HG03571 (cell line): ENCODE measurements at regions not wholly inside any gene's neighbourhood (a gene's known extent, or its start where the extent isn't known, plus 50 kb on each side); places are given as distances from the start of the nearest gene placed in this dataset.
"Not testable (repeated sequence)": the region's sequence is repeated elsewhere in the genome, so short reads cannot be mapped to it uniquely, and the experiment has no call there.

Experiments
- ATAC-seq: cut with Tn5 transposase; IDR thresholded peaks from one replicate; pipeline ENCODE4 v1.9.1; 2021; ENCODE audit not compliant: unreplicated experiment

DNA sequence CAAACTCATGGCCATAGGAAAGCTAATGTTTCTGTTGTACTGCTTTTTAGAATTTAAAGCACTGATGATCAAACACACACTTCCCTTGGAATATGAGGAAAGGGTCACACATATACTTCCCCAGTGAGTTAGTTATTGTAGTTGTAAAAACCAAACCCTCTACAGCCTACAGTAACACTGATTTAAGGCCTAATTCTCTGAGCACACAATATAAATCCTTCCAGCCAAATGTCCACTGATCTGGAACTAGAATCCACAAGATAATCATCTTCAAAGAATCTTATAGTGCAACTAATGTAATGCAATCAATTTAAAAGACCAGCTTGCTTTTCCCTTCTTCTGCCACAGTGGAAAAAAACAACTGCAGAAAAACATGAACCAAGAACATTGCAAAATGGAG lies 219.3 kb downstream of the CAAP1 start:
- ATAC-seq = no peak

- ATAC-seq = no peak
Observed at GRCh38 chr9:26669701-26670670, 222.6 kb downstream of the CAAP1 start.

DNA sequence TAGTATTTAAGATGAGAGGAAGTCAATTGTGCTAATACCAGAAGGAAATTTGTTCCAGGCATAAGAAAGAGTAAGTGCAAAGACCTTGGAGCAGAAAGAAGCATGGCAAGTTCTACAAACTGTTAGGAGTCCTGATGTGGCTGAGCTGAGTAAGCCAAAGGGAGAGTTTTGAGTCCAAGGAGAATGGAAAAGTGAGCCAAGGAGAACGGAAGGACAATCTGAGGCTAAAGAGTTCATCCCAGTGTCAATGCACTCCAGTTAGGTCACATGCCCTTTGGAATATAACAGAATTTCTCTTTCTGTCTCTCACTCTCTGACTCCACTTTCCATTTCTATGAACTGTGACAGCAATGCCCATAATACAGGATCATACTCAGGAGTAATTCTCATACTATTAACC lies 224.7 kb downstream of the CAAP1 start:
- ATAC-seq = no peak

DNA sequence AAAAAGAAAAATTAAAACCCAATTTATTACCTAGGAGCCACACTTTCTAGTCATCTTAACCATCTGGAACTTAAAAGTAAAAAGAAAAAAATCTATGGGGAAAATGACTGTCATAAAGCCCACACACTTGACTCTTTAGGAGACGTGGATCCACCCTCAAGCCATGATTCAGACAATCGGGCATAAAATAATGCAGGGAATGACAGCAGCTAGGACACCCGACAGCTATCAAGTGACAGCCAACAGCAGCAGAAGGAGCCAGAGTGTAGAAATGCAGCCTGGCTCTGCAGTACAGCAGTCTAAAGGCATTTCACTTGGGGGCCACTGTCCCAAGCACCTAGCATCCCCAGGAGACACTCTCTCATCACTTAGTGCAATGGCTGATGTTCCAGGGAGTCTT lies 226.9 kb downstream of the CAAP1 start:
- no peak for ATAC-seq

- not testable (repeated sequence) for ATAC-seq
Observed at GRCh38 chr9:26664087-26664773, 228.4 kb downstream of the CAAP1 start.

DNA sequence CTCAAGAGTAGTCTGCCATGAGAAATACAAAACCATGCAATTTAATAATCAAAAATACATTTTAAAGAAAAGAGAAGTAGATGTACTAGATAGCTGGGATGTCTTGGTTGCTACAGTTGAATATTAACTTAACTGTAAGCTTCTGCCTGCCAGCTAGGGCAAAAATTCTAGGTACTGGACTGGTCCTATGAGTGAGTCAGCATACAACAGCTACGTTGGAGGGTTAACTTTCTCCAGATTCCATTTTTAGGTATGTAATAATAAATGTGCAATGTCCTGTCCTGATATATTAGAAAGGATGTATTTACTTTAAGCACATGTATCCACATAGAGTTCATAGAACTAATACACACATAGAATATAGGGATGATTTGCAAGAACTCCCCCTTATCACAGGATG lies 230.1 kb downstream of the CAAP1 start:
- no peak for ATAC-seq

DNA sequence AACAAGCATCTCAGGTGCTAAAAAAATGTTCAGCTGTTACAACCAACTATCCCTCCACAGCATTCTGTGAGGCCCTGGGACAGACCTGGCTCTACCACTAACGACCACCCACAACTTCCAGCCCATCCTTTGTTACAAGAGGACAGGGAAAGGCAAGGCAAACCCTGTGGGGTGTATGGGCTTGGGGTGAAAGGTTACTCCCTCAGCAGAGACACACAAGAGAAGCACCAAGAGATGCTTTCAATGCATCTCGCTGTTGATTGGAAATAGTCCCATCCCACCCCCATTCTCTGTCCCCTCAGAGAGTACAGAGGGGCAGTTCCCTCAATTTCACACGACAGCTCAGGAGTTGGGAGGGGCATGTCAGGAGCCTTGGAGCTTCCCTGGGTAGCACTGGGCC lies 234.1 kb downstream of the CAAP1 start:
- ATAC-seq = no peak

DNA sequence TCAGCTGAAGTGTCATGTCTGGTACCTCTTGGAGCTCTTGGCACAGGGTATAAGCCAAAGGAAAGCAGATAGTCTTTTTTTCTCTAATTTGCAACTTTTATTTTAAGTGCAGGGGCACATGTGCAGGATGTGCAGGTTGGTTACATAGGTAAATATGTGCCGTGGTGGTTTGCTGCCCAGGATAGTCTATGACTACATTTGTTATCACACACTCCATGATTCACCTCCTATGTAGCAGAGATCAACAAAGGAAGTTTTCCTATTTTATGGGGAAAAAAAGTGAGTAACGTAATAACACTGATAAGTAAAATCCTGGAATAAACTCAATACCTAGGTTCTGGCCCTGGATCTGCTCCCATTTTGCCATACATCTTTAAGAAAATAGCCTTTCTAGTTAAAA lies 234.6 kb downstream of the CAAP1 start:
- no peak for ATAC-seq

- ATAC-seq = no peak
Observed at GRCh38 chr9:26656003-26656870, 236.4 kb downstream of the CAAP1 start.

- ATAC-seq = no peak
Observed at GRCh38 chr9:26655166-26655565, 237.4 kb downstream of the CAAP1 start.

GRCh38 chr9:26650325-26650724 lies 242.3 kb downstream of the CAAP1 start:
- ATAC-seq = no peak

DNA sequence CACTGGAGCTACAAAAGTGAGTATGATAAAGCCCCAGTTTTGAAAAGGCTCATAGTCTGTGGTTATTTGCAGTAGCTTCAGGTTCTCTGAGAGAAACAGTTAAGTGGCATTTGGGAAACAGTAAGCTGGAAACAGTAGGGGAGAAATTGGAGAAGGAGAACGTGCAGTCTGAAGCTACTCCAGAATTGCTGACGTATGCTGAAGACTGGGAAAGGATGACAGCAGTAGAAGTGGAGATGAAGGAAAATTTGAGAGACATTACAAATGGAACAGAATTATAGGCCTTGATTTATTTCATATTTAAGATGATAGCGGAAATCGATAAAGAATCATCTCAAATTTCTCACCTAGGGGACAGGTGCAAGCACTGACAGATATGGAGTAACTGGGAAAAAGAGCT lies 248.8 kb downstream of the CAAP1 start:
- no peak for ATAC-seq

GRCh38 chr9:26639761-26640160 lies 252.8 kb downstream of the CAAP1 start:
- ATAC-seq = no peak

GRCh38 chr9:26637101-26637500 lies 255.5 kb downstream of the CAAP1 start:
- ATAC-seq = no peak

DNA sequence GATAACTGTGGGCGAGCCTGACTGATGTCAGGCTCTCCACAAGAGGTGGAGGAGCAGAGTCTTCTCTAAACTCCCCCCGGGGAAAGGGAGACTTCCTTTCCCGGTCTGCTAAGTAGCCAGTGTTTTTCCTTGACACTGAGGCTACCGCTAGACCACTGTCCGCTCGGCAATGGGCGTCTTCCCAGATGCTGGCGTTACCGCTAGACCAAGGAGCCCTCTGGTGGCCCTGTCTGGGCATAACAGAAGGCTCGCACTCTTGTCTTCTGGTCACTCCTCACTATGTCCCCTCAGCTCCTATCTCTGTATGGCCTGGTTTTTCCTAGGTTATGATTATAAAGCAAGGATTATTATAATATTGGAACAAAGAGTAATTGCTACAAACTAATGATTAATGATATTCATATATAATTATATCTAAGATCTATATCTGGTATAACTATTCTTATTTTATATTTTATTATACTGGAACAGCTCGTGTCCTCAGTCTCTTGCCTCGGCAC lies 278.7 kb downstream of the CAAP1 start:
- ATAC-seq = not testable (repeated sequence)

- no peak for ATAC-seq
Observed at GRCh38 chr9:26612211-26612610, 280.4 kb downstream of the CAAP1 start.

- ATAC-seq = no peak
Observed at GRCh38 chr9:26606756-26607155, 285.8 kb downstream of the CAAP1 start.

DNA sequence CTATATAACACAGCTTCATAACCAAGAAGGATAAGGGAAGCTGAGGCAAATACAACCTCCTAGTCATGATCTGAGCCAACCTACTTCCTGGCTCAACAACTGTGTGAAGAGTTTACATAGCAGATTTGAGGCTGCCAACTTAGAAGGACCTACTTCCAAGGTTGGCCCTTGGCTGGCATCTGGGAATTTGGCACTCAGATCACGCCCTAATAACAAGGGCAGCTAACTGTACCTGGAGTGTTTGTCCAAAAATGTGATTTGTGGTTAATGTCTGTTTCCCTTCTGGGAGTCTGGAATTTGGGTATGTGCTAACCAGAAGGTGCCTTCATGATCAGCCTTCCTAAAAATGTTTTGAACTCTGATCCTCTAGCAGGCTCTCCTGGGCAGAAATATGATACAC lies 287.2 kb downstream of the CAAP1 start:
- no peak for ATAC-seq

GRCh38 chr9:26604076-26604662 lies 288.4 kb downstream of the CAAP1 start:
- no peak for ATAC-seq

DNA sequence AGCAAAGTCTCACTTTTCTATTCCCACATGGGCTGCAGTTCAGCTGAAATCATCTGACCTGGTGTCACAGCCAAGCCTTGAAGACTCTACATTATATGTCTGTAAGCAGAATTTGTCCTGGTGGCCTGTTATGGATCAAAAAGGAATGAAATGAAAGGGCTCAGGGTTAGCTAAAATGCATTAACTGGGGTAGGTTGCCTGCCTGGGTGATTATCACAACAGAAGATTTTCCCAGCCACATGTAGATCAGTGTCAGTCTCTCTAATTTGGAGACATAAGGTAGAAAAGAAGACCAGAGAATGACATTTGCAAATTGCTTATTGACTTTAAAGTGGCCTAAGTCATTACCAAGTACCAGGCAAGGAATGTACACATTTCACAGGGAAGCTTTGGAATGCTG lies 289.0 kb downstream of the CAAP1 start:
- ATAC-seq = no peak
